Type B pancreatic cell (in vitro differentiated cells): ENCODE measurements at regions not wholly inside any gene's neighbourhood (a gene's known extent, or its start where the extent isn't known, plus 50 kb on each side); places are given as distances from the start of the nearest gene placed in this dataset.

ENCODE experiments used
- DNase-seq: peaks from one replicate; pipeline ENCODE4 v3.0.0; 2021; ENCODE audit warnings: mixed read lengths; ENCODE audit not compliant: unreplicated experiment; ENCODE audit errors: extremely low spot score
- H3K27ac Mint-ChIP-seq: 2 replicates; pipeline ENCODE4 v1.8.0; 2021; ENCODE audit warnings: mild to moderate bottlenecking, mixed read lengths
- H3K27me3 Mint-ChIP-seq: 2 replicates; pipeline ENCODE4 v1.8.0; 2021; ENCODE audit warnings: mixed read lengths
- H3K36me3 Mint-ChIP-seq: 2 replicates; pipeline ENCODE4 v1.8.0; 2021; ENCODE audit warnings: mixed read lengths
- H3K4me1 Mint-ChIP-seq: one replicate; pipeline ENCODE4 v1.8.0; 2021; ENCODE audit warnings: mixed read lengths; ENCODE audit not compliant: unreplicated experiment
- H3K4me3 Mint-ChIP-seq: 2 replicates; pipeline ENCODE4 v1.8.0; 2021; ENCODE audit warnings: mild to moderate bottlenecking, mixed read lengths
- H3K9me3 Mint-ChIP-seq: 2 replicates; pipeline ENCODE4 v1.8.0; 2021; ENCODE audit warnings: mixed read lengths
- CTCF ChIP-seq: fragments of 200-600 bp; sonication (generic); conservative IDR thresholded peaks from 2 replicates; pipeline ENCODE4 v1.5.0; 2021; ENCODE audit warnings: antibody characterized with exemption, mild to moderate bottlenecking

GRCh38 chr10:9625304-9625703, 1392.4 kb upstream of the CELF2 start:
- Mint-ChIP-seq H3K27ac (no peak overlapping the region), H3K36me3 (no peaks in the 10 kb centered on the region), H3K27me3 (no peaks in the 10 kb centered on the region), H3K9me3 (no peaks in the 10 kb centered on the region), H3K4me1 (no peaks in the 10 kb centered on the region), H3K4me3 (no peak overlapping the region)
- TF ChIP-seq CTCF: no peak
- no peak for DNase-seq

GRCh38 chr10:9634466-9634865, 1383.2 kb upstream of the CELF2 start:
- Mint-ChIP-seq H3K36me3 (no peaks in the 10 kb centered on the region), H3K4me3 (no peak overlapping the region), H3K27ac (no peak overlapping the region), H3K9me3 (no peaks in the 10 kb centered on the region), H3K4me1 (no peaks in the 10 kb centered on the region), H3K27me3 (peaks cover 3% of the 10 kb centered on the region)
- no peak for DNase-seq
- TF ChIP-seq CTCF: no peak

- Mint-ChIP-seq H3K27ac (no peak overlapping the region), H3K36me3 (no peaks in the 10 kb centered on the region), H3K9me3 (no peaks in the 10 kb centered on the region), H3K4me1 (no peaks in the 10 kb centered on the region), H3K4me3 (no peak overlapping the region), H3K27me3 (peaks cover 3% of the 10 kb centered on the region)
- TF ChIP-seq CTCF: no peak
- DNase-seq: no peak
Measured at GRCh38 chr10:9635691-9636090, 1382.0 kb upstream of the CELF2 start.

GRCh38 chr10:9636216-9636615, 1381.5 kb upstream of the CELF2 start:
- DNase-seq: no peak
- Mint-ChIP-seq H3K27ac (no peak overlapping the region), H3K9me3 (no peaks in the 10 kb centered on the region), H3K4me1 (no peaks in the 10 kb centered on the region), H3K27me3 (peaks cover 3% of the 10 kb centered on the region), H3K4me3 (no peak overlapping the region), H3K36me3 (no peaks in the 10 kb centered on the region)
- no peak for TF ChIP-seq CTCF

- H3K27me3 Mint-ChIP-seq: no peaks in the 10 kb centered on the region
- no peak for TF ChIP-seq CTCF
- no peaks in the 10 kb centered on the region for H3K36me3 Mint-ChIP-seq
- no peaks in the 10 kb centered on the region for H3K4me1 Mint-ChIP-seq
- H3K4me3 Mint-ChIP-seq: no peak overlapping the region
- H3K27ac Mint-ChIP-seq: no peak overlapping the region
- H3K9me3 Mint-ChIP-seq: peaks cover 18% of the 10 kb centered on the region
- DNase-seq: no peak
Measured at GRCh38 chr10:9643782-9644181, 1373.9 kb upstream of the CELF2 start.

- H3K4me3 Mint-ChIP-seq: no peak overlapping the region
- H3K4me1 Mint-ChIP-seq: no peaks in the 10 kb centered on the region
- TF ChIP-seq CTCF: no peak
- H3K9me3 Mint-ChIP-seq: peaks cover 18% of the 10 kb centered on the region
- H3K36me3 Mint-ChIP-seq: no peaks in the 10 kb centered on the region
- no peaks in the 10 kb centered on the region for H3K27me3 Mint-ChIP-seq
- no peak overlapping the region for H3K27ac Mint-ChIP-seq
- no peak for DNase-seq
Measured at GRCh38 chr10:9645404-9645803, 1372.3 kb upstream of the CELF2 start.
